Embryonic facial prominence (tissue), 1 donor: ENCODE measurements at regions not wholly inside any gene's neighbourhood (a gene's known extent, or its start where the extent isn't known, plus 50 kb on each side); places are given as distances from the start of the nearest gene placed in this dataset.
"Not testable (repeated sequence)": the region's sequence is repeated elsewhere in the genome, so short reads cannot be mapped to it uniquely, and the experiment has no call there.

Experiments
- DNase-seq: peaks from one replicate; pipeline ENCODE4 v3.0.0-alpha.2; 2016; ENCODE audit errors: extremely low spot score

DNA sequence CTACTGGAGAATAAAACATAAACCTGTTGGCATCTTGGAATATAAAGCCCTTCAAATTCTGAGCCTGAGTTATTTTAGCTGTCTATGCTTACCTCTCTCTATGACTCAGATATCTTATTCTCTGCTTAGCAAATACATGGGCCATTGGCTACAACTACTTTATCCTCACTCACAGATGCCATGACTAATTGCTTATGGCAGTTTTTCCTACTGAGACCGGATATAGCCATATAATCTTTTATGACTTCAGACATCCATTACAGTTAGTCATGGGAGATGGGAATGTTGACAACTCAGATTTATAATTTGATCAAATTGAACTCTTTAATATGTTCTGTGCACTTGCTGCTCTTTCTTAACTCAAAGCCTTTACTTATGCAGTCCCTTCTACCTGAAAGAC is 502.4 kb upstream of the ATP2B1 start:
- DNase-seq: no peak

DNA sequence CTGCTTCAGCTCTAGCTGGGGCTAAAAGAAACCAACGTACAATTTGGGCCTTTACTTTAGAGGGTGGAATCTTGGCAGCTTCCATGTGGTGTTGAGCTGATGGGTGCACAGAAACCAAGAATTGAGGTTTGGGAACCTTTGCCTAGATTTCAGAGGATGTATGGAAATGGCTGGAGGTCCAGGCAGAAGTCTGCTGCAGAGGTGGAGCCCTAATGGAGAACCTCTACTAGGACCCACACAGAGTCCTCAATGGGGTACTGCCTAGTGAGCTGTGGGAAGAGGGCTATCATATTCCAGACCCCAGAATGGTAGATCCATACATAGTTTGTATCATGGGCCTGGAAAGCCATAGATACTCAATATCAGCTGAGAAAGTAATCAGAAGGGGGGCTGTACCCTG is 500.4 kb upstream of the ATP2B1 start:
- DNase-seq: no peak

DNA sequence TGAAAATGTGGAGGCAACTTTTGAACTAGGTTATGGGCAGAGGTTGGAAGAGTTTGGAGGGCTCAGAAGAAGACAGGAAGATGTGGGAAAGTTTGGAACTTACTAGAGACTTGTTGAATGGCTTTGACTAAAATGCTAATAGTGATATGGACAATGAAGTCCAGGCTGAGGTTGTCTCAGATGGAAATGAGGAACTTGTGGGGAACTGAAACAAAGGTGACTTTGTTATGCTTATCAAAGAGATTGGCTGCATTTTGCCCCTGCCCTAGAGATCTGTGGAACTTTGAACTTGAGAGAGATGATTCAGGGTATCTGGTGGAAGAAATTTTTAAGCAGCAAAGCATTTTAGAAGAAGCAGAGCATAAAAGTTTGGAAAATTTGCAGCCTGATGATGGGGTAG is 499.7 kb upstream of the ATP2B1 start:
- not testable (repeated sequence) for DNase-seq

DNA sequence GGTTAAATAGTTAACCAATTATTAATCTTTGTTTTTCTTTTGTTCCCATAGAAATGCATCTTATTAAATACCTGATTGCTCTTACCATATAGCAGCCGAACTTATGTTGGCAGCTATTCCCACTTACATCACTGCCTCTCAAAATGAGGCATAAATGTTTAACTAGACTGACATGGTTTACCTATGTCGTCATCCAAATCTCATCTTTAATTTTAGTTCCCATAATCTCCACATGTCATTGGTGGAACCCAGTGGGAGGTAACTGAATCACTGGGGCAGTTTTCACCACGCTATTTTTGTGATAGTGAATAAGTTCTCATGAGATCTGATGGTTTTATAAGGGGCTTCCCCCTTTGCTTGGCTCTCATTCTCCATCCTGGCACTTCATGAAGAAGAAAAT is 499.2 kb upstream of the ATP2B1 start:
- no peak for DNase-seq

DNA sequence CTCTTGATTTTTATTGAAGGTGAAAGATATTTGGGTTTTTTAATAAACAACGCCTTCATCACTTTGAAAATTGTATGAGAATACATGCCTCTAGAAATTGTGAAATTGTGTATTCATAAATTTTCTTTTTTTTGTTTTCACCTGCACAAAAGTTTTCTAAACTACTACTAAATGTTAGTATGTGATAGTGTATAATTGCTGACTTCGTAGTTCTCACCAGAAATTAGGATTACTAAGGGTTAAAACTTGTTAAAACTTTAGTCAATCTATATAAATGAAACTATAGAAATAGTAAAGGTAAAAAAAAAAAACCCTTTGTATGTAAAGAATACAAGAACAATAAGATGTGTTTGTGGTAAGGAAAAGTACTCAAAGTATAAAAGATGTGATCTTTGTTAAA is 496.5 kb upstream of the ATP2B1 start:
- no peak for DNase-seq

DNA sequence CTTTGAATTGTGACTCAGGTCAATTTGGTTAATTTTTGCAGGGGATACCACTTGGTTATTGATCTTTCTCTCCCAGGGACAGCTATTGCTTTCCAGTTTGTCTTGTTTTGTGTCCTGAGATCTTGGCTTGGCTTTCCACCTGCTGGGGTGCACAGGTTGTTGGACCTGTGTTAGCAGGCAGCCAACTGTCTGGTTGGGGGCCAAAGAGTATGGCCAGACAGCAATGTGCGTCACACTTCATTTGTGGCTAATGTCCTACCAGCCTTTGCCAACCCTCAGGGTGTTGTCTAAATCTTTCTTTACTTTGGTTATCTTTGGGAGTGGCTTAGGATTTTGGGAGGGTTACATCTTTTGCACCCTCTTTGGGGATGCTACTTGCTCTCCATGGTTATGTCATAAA is 494.9 kb upstream of the ATP2B1 start:
- DNase-seq: no peak

DNA sequence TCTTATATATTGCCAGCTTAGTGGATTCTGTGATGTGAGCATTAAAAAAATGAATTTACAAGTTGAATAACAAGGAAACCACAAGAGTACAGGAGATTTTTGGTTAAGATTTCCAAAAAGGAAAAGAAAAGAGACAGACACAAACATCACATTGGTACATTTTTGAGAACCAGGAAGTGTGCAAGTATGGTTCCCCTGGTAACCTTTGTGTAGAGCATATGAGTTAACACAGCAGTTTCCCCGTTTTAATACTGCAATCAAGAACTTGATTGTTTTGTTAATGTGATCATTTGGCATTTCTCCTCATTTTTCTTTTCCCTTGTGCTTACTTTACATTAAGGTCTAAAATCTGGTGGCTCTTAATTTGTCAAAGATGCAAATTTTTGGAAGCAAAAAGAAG is 490.4 kb upstream of the ATP2B1 start:
- no peak for DNase-seq

DNA sequence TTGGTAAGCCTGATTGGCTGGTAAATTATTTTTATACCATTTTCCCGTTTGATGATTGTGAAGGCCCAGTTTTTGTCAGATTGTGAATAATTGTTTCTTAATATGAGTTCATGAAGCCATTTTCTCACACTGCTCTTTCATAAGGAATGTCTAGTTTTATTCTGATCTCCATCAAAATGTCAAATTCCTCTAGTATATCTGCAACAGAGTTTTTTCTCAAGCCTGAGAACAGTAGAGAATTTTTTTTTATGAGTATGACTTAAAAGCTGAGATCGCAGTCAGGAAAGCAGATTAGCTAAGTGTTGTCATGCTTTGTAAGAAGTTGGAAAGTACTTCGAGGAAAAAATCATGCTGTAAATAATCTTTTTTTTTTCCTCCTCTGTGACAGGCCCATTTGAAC is 484.9 kb upstream of the ATP2B1 start:
- DNase-seq: no peak

DNA sequence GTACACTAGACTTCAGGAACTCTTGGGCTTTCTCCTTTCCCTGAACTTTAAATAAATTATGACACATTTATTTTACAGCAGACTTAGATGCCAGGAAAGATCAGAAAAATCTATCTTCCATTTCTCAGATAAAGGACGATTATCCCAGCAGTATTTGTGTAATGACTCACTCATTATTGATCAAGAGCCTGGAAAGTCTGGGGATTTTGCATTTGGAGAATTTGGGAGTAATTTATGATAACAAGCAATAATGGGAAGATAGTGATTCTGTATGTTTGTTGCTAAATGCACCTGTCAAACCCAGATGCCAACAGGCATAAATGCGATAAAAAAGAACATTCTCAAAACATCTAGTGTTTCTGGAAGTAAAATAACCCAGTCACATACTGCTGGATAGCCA is 480.2 kb upstream of the ATP2B1 start:
- DNase-seq: no peak

DNA sequence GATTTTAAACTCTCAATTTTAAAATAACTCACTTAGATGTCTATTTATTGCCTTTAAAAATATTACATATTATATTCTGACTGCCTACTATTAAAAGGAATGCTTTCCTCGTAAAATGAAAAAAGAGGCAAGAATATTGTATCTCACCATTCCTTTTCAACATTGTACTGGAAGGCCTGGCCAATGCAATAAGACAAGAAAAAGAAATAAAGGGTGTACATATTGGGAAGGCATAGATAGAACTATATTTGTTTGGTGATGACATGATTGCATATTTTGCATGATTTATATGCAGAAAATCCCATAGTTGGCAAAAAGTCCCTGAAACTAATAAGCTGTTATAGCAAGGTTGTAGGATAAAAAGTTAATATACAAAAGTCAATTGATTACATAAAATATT is 474.6 kb upstream of the ATP2B1 start:
- no peak for DNase-seq

DNA sequence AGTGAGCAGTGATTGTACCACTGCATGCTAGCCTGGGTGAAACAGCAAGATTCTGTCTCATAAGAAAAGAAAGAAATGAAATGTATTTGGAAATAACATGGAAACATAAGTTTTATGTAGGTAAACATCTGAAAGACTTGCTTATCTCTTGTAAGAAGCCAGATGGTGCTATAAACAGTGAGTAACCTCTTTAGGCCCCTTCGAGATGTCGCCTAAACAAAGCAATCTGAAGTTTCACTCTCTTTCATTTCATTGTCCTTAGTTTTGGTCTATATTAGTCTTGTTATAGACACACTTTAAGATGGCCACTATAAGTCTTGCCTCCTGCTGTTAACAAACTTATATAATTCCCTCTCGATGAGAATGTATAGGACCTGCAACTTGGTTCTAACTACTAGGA is 472.6 kb upstream of the ATP2B1 start:
- no peak for DNase-seq

DNA sequence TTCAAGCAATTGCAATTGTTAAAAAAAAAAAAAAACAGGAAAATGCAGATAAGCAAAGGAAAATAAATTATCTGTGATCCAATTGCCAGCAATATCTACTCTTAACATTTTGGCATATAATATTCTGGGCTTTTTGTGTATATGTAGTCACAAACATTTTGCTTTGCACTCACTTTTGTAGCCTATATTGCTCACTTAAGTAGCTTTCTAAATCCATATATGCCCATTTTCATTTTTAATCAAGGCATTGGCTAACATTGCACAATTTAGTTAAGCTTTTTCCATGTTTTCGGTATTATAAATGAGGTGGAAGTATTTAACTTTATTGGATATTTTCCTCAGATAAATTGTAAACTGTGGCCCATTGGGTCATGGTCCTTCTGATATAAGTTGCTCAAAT is 466.3 kb upstream of the ATP2B1 start:
- no peak for DNase-seq

DNA sequence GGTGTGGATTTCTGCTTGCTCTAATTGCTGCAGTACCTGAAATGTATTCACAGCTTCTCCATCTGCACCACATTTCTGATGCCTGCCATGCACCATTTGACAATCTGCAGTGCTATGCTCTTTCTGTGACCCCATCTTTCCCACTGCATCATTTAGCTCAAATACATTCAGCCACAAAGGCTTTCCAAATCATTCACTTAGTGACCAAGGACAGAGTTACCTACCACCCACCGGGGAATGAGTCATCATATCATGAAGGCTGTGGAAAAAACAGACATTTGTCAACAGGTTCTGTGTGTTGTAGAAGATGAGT is 465.5 kb upstream of the ATP2B1 start:
- no peak for DNase-seq

DNA sequence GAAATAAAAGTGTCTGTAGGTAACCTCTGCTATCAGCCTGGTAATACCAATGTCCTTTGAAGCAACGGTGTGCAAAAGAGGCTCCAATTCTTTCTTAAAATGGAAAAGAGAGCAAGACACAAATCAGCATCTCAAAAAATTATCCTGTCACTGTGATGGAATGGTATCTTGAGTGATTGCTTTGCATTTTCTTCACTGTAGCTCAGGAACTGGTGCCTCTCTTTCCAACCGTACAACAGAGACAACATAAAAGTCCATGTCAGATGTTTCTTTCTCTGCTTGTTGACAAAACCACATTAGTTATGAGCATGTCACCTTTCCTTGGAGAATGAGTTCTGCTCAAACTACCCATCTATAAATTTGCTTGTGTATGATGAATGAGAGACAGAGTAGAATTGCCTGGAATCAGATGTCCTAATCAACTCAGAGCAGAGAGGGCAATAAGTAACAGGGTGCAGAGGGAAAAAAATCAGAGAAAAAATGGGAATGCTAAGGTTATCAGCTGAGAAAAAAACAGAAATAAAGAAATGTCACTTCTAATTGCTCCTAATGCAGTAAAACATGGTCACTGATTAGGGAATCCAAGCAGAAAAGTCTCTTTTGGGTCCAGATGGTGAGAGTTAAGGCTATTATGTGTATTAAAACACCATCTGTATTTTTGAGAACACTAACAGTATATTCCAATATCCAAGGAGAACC is 465.0 kb upstream of the ATP2B1 start:
- DNase-seq: no peak

DNA sequence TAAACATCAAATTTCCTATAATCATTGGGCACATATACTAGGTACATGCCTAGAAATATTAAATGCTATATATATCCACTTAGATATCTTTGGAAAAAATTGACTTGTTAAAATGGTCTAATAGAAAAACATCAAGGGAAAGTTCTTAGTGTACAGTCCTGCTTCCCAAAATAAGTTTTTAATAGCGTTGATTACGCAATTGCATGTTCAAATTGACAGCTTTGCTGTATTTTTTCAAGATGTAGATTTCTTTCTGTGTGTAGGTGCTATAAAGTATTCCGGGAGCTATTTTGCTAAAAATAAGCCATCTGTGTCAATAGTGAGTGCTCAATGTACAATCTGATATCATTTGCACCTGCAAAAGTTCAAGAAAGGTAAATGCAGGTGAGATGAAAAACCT is 463.9 kb upstream of the ATP2B1 start:
- DNase-seq: no peak

DNA sequence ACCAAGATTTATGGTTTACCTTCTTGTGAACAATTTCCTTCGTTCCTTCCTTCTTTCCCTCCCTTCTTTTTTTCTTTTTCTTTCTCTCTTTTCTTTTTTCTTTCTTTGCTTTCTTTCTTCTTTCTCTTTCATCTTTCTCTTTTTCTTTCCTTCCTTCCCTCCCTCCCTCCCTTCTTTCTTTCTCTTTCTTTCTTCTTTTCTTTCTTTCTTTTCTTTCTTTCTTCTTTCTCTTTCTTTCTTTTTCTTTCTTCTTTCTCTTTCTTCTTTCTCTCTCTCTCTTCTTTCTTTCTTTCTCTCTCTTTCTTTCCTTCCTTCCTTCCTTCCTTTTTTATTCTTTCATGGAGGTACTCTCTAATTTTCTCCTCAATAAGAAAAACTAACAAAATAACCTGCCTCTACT is 462.1 kb upstream of the ATP2B1 start:
- no peak for DNase-seq

DNA sequence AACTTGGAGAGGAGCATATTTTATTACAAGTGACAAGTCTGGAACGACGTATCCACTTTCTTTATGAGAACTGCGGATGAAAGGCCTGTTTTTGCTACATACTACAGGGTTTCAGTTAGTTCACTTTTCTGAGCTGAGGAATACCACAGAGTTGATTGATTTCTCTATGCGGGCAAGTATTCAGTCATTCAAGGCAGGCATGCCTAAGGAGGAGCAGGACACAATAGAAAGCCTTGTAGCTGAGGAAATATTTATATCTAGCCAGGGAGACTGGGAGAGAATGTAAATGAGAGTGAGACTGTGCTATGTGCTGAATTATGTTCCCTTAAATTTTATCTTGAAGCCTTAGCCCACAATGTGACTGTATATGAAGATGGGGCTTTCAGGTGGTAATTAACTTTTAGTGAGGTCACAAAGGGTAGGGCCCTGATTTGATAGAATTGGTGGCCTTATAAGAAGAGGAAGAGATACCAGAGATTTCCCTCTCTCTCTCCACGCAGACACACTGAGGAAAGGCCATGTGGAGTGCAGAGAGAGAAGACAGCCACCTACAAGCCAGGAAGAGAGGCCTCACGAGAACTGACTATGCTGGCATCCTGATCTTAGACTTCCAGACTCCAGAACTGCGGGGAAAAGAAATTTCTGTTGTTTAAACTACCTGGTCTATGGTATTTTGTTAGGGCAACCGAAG is 459.0 kb upstream of the ATP2B1 start:
- DNase-seq: no peak

DNA sequence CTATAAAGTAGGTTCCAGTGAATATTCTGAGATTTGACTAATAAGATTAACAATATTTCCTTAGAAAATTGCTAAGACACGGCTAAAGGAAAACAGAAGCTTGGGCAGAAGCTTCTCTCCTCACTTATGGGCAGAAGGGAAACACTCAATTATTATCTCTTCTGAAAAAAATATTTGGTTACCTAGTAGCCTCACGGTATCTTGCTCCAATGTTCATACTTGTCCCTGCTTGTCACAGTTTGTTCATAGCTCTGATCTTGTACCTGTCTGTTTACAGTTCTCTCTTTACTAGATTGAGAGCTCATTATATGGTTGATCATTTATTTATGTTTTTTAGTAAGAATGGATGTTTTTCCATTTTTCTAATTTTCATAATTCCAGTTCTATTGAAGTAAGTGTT is 458.0 kb upstream of the ATP2B1 start:
- DNase-seq: no peak

DNA sequence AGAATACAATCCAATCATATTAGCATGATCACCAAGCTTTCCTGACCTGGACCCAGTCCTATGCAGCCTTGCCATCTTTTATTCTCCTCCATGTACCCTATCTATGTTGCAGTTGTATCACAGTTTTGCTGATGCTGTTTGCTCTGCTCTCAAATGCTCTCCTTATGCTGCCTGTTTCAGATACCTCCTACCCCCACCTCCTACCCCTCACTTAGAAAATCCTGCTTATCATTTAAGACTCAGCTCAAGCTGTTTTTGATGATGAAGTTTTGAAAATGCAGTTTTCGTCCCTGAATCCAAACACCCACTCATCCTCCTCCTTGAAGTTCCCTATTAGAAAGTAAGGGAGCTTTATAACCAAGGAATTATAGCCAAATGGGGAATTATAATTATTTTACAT is 457.4 kb upstream of the ATP2B1 start:
- no peak for DNase-seq

DNA sequence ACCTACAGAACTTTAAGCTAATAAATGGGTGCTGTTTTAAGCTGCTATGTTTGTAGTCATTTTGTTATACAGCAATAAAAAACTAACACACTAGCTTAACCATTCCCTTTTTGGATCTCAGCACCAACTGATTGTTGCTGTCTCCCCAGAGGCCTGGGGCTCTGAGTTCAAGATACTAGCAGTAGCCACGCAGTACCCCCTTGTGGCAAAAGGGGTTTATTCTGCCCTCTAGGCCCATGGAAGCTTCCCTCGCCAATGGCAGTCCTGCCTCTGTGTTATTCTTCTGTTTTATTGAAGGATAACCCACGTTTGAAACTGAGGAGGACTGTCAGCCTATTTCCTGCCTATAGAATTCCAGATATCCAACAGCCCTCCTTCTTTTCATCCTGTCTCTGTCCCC is 455.3 kb upstream of the ATP2B1 start:
- no peak for DNase-seq

DNA sequence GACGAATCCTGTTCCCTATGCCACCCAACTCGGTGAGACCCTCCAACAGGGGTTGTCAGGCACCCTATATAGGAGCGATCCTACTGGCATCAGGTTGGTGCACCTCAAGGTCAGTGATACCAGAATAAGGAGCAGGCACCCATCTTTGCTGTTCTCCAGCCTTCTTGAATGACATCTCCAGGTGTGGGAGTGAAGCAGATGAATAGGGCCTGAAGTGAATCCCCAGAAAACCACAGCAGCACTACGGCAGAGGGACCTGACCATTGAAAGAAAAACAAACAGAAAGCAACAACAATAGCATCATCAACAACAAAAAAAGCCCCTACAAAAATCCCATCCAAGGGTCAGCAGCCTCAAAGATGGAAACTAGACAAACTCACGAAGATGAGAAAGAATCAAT is 445.2 kb upstream of the ATP2B1 start:
- DNase-seq: no peak

DNA sequence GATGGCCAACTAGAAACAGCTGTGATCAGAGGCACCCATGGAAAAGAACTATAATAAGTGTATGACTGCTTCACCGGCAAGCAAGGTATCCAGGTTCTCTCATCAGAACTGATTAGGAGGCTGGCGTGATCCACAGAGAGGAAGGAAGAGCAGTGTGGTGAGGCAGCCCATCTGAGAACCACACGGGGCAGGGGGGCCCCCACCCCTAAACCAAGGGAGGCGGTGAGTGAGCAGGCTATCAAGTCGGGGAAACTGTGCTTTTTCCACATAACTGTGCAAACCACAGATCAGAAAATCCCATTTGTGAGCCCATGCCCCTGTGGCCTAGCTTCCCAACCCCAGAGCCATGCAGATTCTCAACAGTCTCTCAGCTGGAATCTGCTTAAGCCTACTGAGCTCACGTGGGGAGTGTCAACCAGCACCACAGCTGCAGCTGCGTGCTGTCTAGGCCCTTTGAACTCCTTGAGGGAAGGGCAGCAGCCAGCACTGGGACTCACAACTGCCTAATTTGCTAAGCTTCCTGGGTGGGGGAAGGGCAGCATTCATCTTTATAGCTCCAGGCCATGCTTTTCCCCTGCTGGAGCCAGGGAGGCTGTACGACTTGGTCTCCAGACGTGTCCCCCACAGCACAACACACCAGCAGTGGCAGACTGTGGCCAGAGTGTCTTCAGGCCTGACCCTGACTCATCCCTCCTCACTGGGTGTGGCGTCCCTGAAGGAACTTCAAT is 444.4 kb upstream of the ATP2B1 start:
- no peak for DNase-seq

DNA sequence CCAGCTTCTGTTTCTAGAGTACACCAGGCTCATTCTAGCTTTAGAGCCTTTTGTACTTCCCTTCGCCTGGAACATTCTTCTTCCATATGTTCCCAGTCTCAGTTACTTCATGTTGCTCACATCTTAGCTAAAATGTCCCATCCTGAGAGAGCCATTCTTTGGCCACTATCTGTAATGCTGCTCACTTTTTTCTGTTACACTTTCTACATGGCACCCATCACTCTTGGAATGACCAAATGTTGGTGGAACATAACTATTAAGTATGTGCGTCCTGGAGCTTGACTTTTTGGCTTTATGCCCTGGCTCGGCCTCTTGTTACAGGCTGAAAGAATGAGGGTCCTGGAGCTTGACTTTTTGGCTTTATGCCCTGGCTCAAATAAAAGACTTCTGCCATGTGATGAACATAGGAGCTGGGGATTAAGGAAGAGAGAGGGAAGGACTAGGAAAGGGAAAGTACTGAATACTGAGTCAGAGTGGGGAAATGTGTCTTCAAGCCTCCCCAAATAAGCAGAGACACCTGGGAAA is 442.9 kb upstream of the ATP2B1 start:
- no peak for DNase-seq
